ENCODE measurements at regions not wholly inside any gene's neighbourhood (a gene's known extent, or its start where the extent isn't known, plus 50 kb on each side); places are given as distances from the start of the nearest gene placed in this dataset.

- H3K4me3 ChIP-seq: no peak overlapping the region
- intact Hi-C loops (cut with DNase I): loop anchor here in 9 of 10 donors (5.0 to 10.0 kb wide), 5 partner anchors 114 to 484 kb away; partner anchors contain the start of gene PDGFD (in 1 of the 9)
- H3K9me3 ChIP-seq: peaks cover 0 to 2% (median 0%) of the 10 kb centered on the region in 11 donors
- ATAC-seq: no peak
- H3K27ac ChIP-seq: no peak overlapping the region
- DNase-seq: no peak
- peaks cover 0 to 12% (median 10%) of the 10 kb centered on the region in 9 donors for H3K4me1 ChIP-seq
- TF ChIP-seq, protein P1, sequence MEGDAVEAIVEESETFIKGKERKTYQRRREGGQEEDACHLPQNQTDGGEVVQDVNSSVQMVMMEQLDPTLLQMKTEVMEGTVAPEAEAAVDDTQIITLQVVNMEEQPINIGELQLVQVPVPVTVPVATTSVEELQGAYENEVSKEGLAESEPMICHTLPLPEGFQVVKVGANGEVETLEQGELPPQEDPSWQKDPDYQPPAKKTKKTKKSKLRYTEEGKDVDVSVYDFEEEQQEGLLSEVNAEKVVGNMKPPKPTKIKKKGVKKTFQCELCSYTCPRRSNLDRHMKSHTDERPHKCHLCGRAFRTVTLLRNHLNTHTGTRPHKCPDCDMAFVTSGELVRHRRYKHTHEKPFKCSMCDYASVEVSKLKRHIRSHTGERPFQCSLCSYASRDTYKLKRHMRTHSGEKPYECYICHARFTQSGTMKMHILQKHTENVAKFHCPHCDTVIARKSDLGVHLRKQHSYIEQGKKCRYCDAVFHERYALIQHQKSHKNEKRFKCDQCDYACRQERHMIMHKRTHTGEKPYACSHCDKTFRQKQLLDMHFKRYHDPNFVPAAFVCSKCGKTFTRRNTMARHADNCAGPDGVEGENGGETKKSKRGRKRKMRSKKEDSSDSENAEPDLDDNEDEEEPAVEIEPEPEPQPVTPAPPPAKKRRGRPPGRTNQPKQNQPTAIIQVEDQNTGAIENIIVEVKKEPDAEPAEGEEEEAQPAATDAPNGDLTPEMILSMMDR (IDR thresholded peaks at IDR 0.05): no peak
- H3K27me3 ChIP-seq: no peaks in the 10 kb centered on the region
- WGBS, 2 donors: 33 to 35% methylated on average over 1 of the region's 1 CpG
- H3K36me3 ChIP-seq: no peaks in the 10 kb centered on the region
Measured at GRCh38 chr11:103680826-103681225, 355.6 kb upstream of the DDI1 start.

GRCh38 chr11:103681855-103682254 is 354.6 kb upstream of the DDI1 start:
- Histone ChIP-seq H3K4me1 (peaks cover 0 to 12% (median 10%) of the 10 kb centered on the region in 9 donors), H3K36me3 (no peaks in the 10 kb centered on the region), H3K27ac (peak overlapping the region in 1 of 10 donors; percentile 23), H3K27me3 (no peaks in the 10 kb centered on the region), H3K9me3 (peaks cover 0 to 11% (median 0%) of the 10 kb centered on the region in 11 donors), H3K4me3 (peak overlapping the region in 1 of 10 donors; percentile 16)
- intact Hi-C loops (cut with DNase I): loop anchor here (1.0 to 10.0 kb wide), 8 partner anchors 55 to 483 kb away; partner anchors contain the start of gene PDGFD (in 1 of the 10)
- WGBS, 2 donors: 64 to 68% methylated on average over 7 of the region's 7 CpGs
- DNase-seq: no peak
- TF ChIP-seq, protein P1 (IDR thresholded peaks at IDR 0.05): no peak
- peak in 6 of 8 donors; percentile 6 to 50 (median 34) for ATAC-seq

DNA sequence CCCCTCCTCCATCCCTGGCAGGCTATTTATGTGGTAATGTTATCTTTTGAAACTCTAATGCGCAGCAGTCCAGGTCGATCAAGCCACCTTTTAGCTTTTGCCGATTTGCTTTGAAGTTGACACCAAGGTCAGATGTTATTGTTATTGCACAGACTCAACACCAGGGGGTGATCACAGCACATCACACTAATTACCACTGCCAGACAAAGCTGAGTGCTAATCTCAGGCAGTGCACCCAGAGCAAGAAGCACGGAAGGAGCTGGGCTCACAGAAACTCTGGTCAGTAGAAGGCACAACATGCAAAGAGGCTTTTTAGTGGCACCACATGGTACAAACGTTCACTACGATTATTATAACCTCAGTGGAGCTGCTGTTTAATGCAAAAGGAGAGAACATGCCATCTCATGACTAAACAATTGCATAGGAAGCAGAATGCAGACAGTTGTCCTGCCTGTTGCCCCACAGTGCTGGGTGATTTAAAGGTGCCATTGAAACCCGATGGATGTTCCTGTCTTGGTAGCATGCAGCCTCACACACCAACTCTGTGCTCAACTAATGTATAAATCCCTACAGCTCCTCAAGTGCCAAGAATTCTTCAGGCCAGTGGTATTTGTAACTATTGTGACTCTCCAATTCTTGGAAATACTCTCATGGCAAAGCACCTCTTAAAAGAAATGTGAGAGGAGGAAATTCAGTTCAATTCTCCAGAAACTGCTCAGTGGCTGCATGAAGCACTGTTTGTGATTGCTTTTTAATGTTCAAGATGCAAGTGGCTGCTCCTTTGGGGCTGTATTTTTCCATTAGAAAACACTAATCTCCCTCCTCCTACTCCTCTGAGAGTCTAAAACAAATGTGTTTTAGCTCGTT is 353.9 kb upstream of the DDI1 start:
- H3K4me3 ChIP-seq: peak overlapping the region in 1 of 10 donors; percentile 16
- H3K4me1 ChIP-seq: peaks cover 0 to 12% (median 10%) of the 10 kb centered on the region in 9 donors
- TF ChIP-seq, protein P1 (IDR thresholded peaks at IDR 0.05): peak; percentile 74 to 90 (median 88)
- intact Hi-C loops (cut with DNase I): loop anchor here (1.0 to 10.0 kb wide), 8 partner anchors 54 to 482 kb away; partner anchors contain the start of gene PDGFD (in 1 of the 10)
- DNase-seq (peak; percentile 25 to 66), ATAC-seq (peak; percentile 91 to 97 (median 95))
- peaks cover 0 to 12% (median 0%) of the 10 kb centered on the region in 11 donors for H3K9me3 ChIP-seq
- H3K27ac ChIP-seq: peak overlapping the region in 4 of 10 donors; percentile 7 to 53 (median 28)
- no peaks in the 10 kb centered on the region for H3K36me3 ChIP-seq
- 13% methylated on average over 8 of the region's 8 CpGs for WGBS, 2 donors
- H3K27me3 ChIP-seq: no peaks in the 10 kb centered on the region

DNA sequence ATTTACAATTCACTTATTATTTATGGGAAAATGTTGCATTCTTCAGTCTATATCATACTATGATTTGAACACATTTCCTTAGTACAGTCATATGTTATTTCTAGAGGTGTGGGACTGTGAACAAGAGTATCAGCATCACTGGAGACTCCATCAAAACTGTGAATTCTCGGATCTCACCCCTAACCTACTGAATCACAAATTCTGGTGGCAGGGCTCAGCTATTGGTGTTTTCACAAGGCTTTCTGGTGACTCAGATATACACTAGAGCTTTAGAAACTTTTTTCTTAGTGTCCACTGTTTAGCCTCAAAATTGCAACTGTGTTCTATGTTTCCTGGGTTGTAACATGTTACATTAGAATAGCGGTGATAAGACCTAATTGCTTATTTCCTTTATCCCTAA is 352.9 kb upstream of the DDI1 start:
- H3K4me3 ChIP-seq: no peak overlapping the region
- no peaks in the 10 kb centered on the region for H3K27me3 ChIP-seq
- WGBS, 2 donors: 93 to 98% methylated on average over 2 of the region's 2 CpGs
- ATAC-seq (no peak), DNase-seq (no peak)
- peaks cover 0 to 12% (median 10%) of the 10 kb centered on the region in 9 donors for H3K4me1 ChIP-seq
- TF ChIP-seq, protein P1 (IDR thresholded peaks at IDR 0.05): no peak
- peak overlapping the region in 2 of 10 donors; percentile 34 to 53 for H3K27ac ChIP-seq
- H3K36me3 ChIP-seq: no peaks in the 10 kb centered on the region
- intact Hi-C loops (cut with DNase I): loop anchor here (2.0 to 10.0 kb wide), 7 partner anchors 53 to 481 kb away; partner anchors contain the start of gene PDGFD (in 1 of the 10)
- H3K9me3 ChIP-seq: peaks cover 0 to 12% (median 0%) of the 10 kb centered on the region in 11 donors
